Testis (tissue), 2 donors: ENCODE measurements at regions not wholly inside any gene's neighbourhood (a gene's known extent, or its start where the extent isn't known, plus 50 kb on each side); places are given as distances from the start of the nearest gene placed in this dataset.
A peak's percentile ranks its signal among the peaks of the same experiment; 100 is the strongest.
"Not testable (repeated sequence)": the region's sequence is repeated elsewhere in the genome, so short reads cannot be mapped to it uniquely, and the experiment has no call there.

Experiments used
- DNase-seq: peaks from one replicate; pipeline ENCODE4 v3.0.0-alpha.2; 2019
- H3K27ac ChIP-seq, 2 donors: fragments of 200-600 bp; sonication (generic); one replicate each; pipeline ENCODE4 v1.5.1; 2019
- H3K27me3 ChIP-seq: fragments of 200-600 bp; sonication (generic); one replicate; pipeline ENCODE4 v1.5.1; 2019
- H3K36me3 ChIP-seq: fragments of 200-600 bp; sonication (generic); one replicate; pipeline ENCODE4 v1.5.1; 2017; ENCODE audit warnings: low read depth; ENCODE audit errors: missing control alignments
- H3K4me1 ChIP-seq: fragments of 200-600 bp; sonication (generic); one replicate; pipeline ENCODE4 v1.5.1; 2019
- H3K4me3 ChIP-seq, 2 donors: fragments of 200-600 bp; sonication (generic); one replicate each; pipeline ENCODE4 v1.5.1; 2017 to 2019
- H3K9me3 ChIP-seq: fragments of 200-600 bp; sonication (generic); one replicate; pipeline ENCODE4 v1.5.1; 2017
- CTCF ChIP-seq, 3 experiments: fragments of 450-650 bp in 2 of 3; fragments of 200-600 bp in 1 of 3; sonication (generic) in 1 of 3; IDR thresholded peaks; one replicate each; pipeline ENCODE4 v1.5.1; 2016 to 2019; ENCODE audit warnings: antibody characterized with exemption in 3 of 3, mild to moderate bottlenecking in 2 of 3, moderate library complexity in 1 of 3
- POLR2A ChIP-seq: fragments of 450-650 bp; IDR thresholded peaks from one replicate; pipeline ENCODE4 v1.6.1; 2017; ENCODE audit warnings: antibody characterized with exemption, mild to moderate bottlenecking, moderate library complexity
- WGBS, 2 donors: methylation state at CpG; one replicate each; pipeline ENCODE4 v1.1.5; 2018; 5-methylcytosine and 5-hydroxymethylcytosine counted together
- intact Hi-C: fragments of 100-400 bp; cut with DNase I; formaldehyde crosslinking; loops from one replicate; pipeline ENCODE4 v1.15.1; 2023; ENCODE audit warnings: low total_unique reads

GRCh38 chr14:25699981-25700380 lies 650.0 kb upstream of the STXBP6 start:
- Histone ChIP-seq H3K27me3 (no peaks in the 10 kb centered on the region), H3K36me3 (no peaks in the 10 kb centered on the region), H3K27ac (no peak overlapping the region), H3K4me1 (no peaks in the 10 kb centered on the region), H3K4me3 (no peak overlapping the region), H3K9me3 (no peaks in the 10 kb centered on the region)
- WGBS, 2 donors = 77 to 82% methylated on average over 4 of the region's 4 CpGs
- TF ChIP-seq CTCF (IDR thresholded peaks at IDR 0.05) (no peak), POLR2A (no peak)
- intact Hi-C loops = no loop called here
- DNase-seq = no peak

DNA sequence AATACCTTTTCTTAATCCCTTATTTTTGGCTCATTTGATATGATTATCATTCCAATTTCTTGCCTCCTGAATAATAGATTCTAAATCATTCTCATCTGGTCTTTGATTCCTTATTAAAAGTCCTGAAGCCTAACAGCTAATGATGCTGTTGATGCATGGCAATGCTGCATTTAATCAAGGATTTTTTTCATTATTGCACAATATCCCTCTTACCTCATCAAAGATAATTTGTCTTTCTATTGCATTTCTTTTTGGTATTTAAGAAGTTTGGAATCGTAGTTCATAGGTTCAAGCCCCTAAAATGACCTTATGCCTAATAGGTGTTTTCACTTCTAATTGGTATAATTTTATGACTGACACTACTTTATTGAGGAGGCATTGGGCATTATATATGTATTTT lies 648.2 kb upstream of the STXBP6 start:
- DNase-seq = no peak
- Histone ChIP-seq H3K27ac (no peak overlapping the region), H3K27me3 (no peaks in the 10 kb centered on the region), H3K9me3 (no peaks in the 10 kb centered on the region), H3K4me1 (no peaks in the 10 kb centered on the region), H3K4me3 (no peak overlapping the region), H3K36me3 (no peaks in the 10 kb centered on the region)
- WGBS, 2 donors = 82 to 98% methylated on average over 1 of the region's 1 CpG
- TF ChIP-seq POLR2A = no peak
- no peak for TF ChIP-seq CTCF (IDR thresholded peaks at IDR 0.05)
- intact Hi-C loops = no loop called here

DNA sequence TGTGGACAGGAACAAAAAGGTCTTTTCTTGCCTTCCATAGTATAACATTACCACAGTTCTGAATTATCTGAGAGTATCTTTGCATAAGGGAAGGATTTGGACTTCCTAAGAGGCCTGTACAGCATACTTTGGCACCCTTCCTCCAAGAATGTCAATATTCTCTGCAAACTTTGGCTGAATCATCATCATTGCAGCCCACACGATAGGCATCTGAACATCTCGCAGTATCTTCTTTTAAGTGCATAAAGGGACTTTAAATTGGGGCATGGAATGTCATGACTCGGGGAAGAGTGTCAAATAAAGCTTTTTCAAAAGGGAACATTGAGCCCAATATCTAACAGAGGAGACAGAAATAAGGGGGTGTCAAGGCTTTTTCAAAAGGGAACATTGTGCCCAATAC lies 646.2 kb upstream of the STXBP6 start:
- no peak overlapping the region for H3K27ac ChIP-seq
- TF ChIP-seq CTCF (IDR thresholded peaks at IDR 0.05) (no peak), POLR2A (no peak)
- H3K27me3 ChIP-seq = no peaks in the 10 kb centered on the region
- H3K4me3 ChIP-seq = no peak overlapping the region
- DNase-seq = no peak
- WGBS, 2 donors = 89 to 91% methylated on average over 3 of the region's 3 CpGs
- H3K36me3 ChIP-seq = no peaks in the 10 kb centered on the region
- H3K9me3 ChIP-seq = no peaks in the 10 kb centered on the region
- H3K4me1 ChIP-seq = no peaks in the 10 kb centered on the region
- intact Hi-C loops = no loop called here

GRCh38 chr14:25685004-25685403 lies 635.1 kb upstream of the STXBP6 start:
- no peak for TF ChIP-seq POLR2A
- no peak for TF ChIP-seq CTCF (IDR thresholded peaks at IDR 0.05)
- no peak for DNase-seq
- 64 to 75% methylated on average over 2 of the region's 2 CpGs for whole genome bisulfite sequencing, 2 donors
- no peaks in the 10 kb centered on the region for H3K4me1 ChIP-seq
- no peaks in the 10 kb centered on the region for H3K36me3 ChIP-seq
- no peaks in the 10 kb centered on the region for H3K9me3 ChIP-seq
- intact Hi-C loops = no loop called here
- no peak overlapping the region for H3K27ac ChIP-seq
- no peaks in the 10 kb centered on the region for H3K27me3 ChIP-seq
- H3K4me3 ChIP-seq = no peak overlapping the region

DNA sequence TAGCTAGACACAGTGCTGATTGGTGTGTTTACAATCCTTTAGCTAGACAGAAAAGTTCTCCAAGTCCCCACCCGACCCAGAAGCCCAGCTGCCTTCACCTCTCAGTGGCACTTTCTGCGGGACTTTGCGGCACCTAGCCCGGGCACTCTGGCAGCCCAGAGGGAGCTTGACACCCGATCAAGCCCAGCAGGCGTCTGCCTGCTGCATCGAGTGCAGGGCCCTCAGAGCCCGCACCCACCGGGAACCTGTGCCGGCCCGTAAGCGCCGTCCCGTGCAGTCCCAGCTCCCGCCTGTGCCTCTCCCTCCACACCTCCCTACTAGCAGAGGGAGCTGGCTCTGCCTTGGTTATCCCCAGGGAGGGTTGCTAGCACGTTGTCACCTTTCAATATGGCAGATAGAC lies 631.0 kb upstream of the STXBP6 start:
- no peaks in the 10 kb centered on the region for H3K36me3 ChIP-seq
- 52 to 54% methylated on average over 15 to 16 of the region's 16 CpGs for WGBS, 2 donors
- no peaks in the 10 kb centered on the region for H3K9me3 ChIP-seq
- H3K4me3 ChIP-seq = peak overlapping the region in 1 of 2 donors; percentile 6
- no peak overlapping the region for H3K27ac ChIP-seq
- H3K4me1 ChIP-seq = no peaks in the 10 kb centered on the region
- intact Hi-C loops = no loop called here
- no peak for TF ChIP-seq POLR2A
- no peak for TF ChIP-seq CTCF (IDR thresholded peaks at IDR 0.05)
- no peaks in the 10 kb centered on the region for H3K27me3 ChIP-seq
- no peak for DNase-seq

- H3K4me1 ChIP-seq, H3K36me3 ChIP-seq, H3K27me3 ChIP-seq, intact Hi-C loops, H3K27ac ChIP-seq, DNase-seq, H3K9me3 ChIP-seq: not testable (repeated sequence)
- H3K4me3 ChIP-seq = peak overlapping the region in 1 of 2 donors; percentile 6
- WGBS, 2 donors = 78 to 80% methylated on average over 4 of the region's 4 CpGs
Measured at GRCh38 chr14:25680511-25680910, 630.6 kb upstream of the STXBP6 start.
